Liver (tissue), 7 donors: ENCODE measurements at regions not wholly inside any gene's neighbourhood (a gene's known extent, or its start where the extent isn't known, plus 50 kb on each side); places are given as distances from the start of the nearest gene placed in this dataset.

ENCODE experiments used
- DNase-seq: peaks from one replicate; pipeline ENCODE4 v3.0.0-alpha.2; 2017; ENCODE audit warnings: low spot score
- H3K27ac ChIP-seq, 2 donors: one replicate each; pipeline ENCODE4 v1.7.0; 2013; ENCODE audit warnings: inconsistent platforms in 2 of 2, low read length in 2 of 2, control low read depth in 1 of 2, low read depth in 1 of 2, mild to moderate bottlenecking in 1 of 2
- H3K27me3 ChIP-seq, 4 donors: one replicate each; pipeline versions ENCODE4 v1.6.1 to v1.7.0; 2013; ENCODE audit warnings: low read length in 3 of 4, inconsistent platforms in 1 of 4, mild to moderate bottlenecking in 1 of 4, moderate library complexity in 1 of 4; ENCODE audit not compliant: control insufficient read depth in 4 of 4, insufficient read depth in 4 of 4
- H3K36me3 ChIP-seq, 4 donors: one replicate each; pipeline versions ENCODE4 v1.6.1 to v1.7.0; 2013; ENCODE audit warnings: low read length in 3 of 4, mild to moderate bottlenecking in 3 of 4, low read depth in 1 of 4, moderate library complexity in 1 of 4; ENCODE audit not compliant: control insufficient read depth in 4 of 4, insufficient read depth in 3 of 4
- H3K4me1 ChIP-seq, 4 donors: one replicate each; pipeline versions ENCODE4 v1.6.1 to v1.7.0; 2013; ENCODE audit warnings: low read length in 3 of 4, mild to moderate bottlenecking in 3 of 4, moderate library complexity in 1 of 4; ENCODE audit not compliant: control insufficient read depth in 4 of 4, insufficient read depth in 4 of 4
- H3K4me3 ChIP-seq, 3 donors: one replicate each; pipeline versions ENCODE4 v1.6.1 to v1.7.0; 2013; ENCODE audit warnings: low read length in 3 of 3, control low read depth in 1 of 3, low read depth in 1 of 3, mild to moderate bottlenecking in 1 of 3
- H3K9ac ChIP-seq, 2 donors: one replicate each; pipeline ENCODE4 v1.7.0; 2013; ENCODE audit warnings: low read length in 2 of 2, mild to moderate bottlenecking in 2 of 2, moderate library complexity in 2 of 2, control low read depth in 1 of 2, low read depth in 1 of 2
- H3K9me3 ChIP-seq, 4 donors: one replicate each; pipeline versions ENCODE4 v1.6.1 to v1.7.0; 2013; ENCODE audit warnings: low read length in 3 of 4; ENCODE audit not compliant: control insufficient read depth in 4 of 4
- ATF3 ChIP-seq: IDR thresholded peaks from 2 replicates; pipeline ENCODE4 v1.6.1; 2016; ENCODE audit warnings: antibody characterized with exemption
- EGR1 ChIP-seq, 2 donors: IDR thresholded peaks; 2 replicates each; pipeline ENCODE4 v1.6.1; 2016 to 2018; ENCODE audit warnings: antibody characterized with exemption in 2 of 2, low read depth in 2 of 2
- FOXA1 ChIP-seq: IDR thresholded peaks from 2 replicates; pipeline ENCODE4 v1.6.1; 2016; ENCODE audit warnings: antibody characterized with exemption
- FOXA2 ChIP-seq: IDR thresholded peaks from 2 replicates; pipeline ENCODE4 v1.6.1; 2016; ENCODE audit warnings: antibody characterized with exemption
- GABPA ChIP-seq, 2 donors: IDR thresholded peaks in 1 of 2; conservative IDR thresholded peaks in 1 of 2; 2 replicates each; pipeline ENCODE4 v1.6.1; 2016; ENCODE audit warnings: antibody characterized with exemption in 2 of 2, mild to moderate bottlenecking in 1 of 2, moderate library complexity in 1 of 2
- HNF4G ChIP-seq: IDR thresholded peaks from 2 replicates; pipeline ENCODE4 v1.6.1; 2016; ENCODE audit warnings: antibody characterized with exemption
- JUND ChIP-seq, 2 donors: IDR thresholded peaks; 2 replicates each; pipeline ENCODE4 v1.6.1; 2016; ENCODE audit warnings: antibody characterized with exemption in 2 of 2
- MAX ChIP-seq: IDR thresholded peaks from 2 replicates; pipeline ENCODE4 v1.6.1; 2016; ENCODE audit warnings: antibody characterized with exemption
- NR2F2 ChIP-seq: IDR thresholded peaks from 2 replicates; pipeline ENCODE4 v1.6.1; 2016; ENCODE audit warnings: antibody characterized with exemption
- REST ChIP-seq: IDR thresholded peaks from 2 replicates; pipeline ENCODE4 v1.6.1; 2016; ENCODE audit warnings: antibody characterized with exemption, mild to moderate bottlenecking
- RXRA ChIP-seq, 2 donors: IDR thresholded peaks; 2 replicates each; pipeline ENCODE4 v1.6.1; 2017 to 2018; ENCODE audit warnings: antibody characterized with exemption in 2 of 2, mild to moderate bottlenecking in 1 of 2
- SP1 ChIP-seq: IDR thresholded peaks from 2 replicates; pipeline ENCODE4 v1.6.1; 2018; ENCODE audit warnings: antibody characterized with exemption, mild to moderate bottlenecking
- TAF1 ChIP-seq: conservative IDR thresholded peaks from 2 replicates; pipeline ENCODE4 v1.6.1; 2016; ENCODE audit warnings: antibody characterized with exemption, mild to moderate bottlenecking
- YY1 ChIP-seq: IDR thresholded peaks from 2 replicates; pipeline ENCODE4 v1.6.1; 2016; ENCODE audit warnings: antibody characterized with exemption, mild to moderate bottlenecking
- ZBTB33 ChIP-seq: IDR thresholded peaks from 2 replicates; pipeline ENCODE4 v1.6.1; 2016; ENCODE audit warnings: antibody characterized with exemption
- WGBS: extraction: QIAGEN DNeasy Blood & Tissue Kit; methylation state at CpG from one replicate; pipeline ENCODE4 v1.1.7; 2013; 5-methylcytosine and 5-hydroxymethylcytosine counted together
- donor health status: healthy.
- donor health status: healthy.
- donor health status: healthy.
- donor health status: healthy.

GRCh38 chr7:111591-111990, 80.8 kb upstream of the FAM20C start:
- WGBS: 72% methylated on average over 1 of the region's 1 CpG
- Histone ChIP-seq H3K27me3 (no peaks in the 10 kb centered on the region), H3K27ac (no peak overlapping the region), H3K4me1 (no peaks in the 10 kb centered on the region), H3K4me3 (no peak overlapping the region), H3K9ac (no peak overlapping the region), H3K36me3 (no peaks in the 10 kb centered on the region), H3K9me3 (peaks cover 0 to 5% (median 0%) of the 10 kb centered on the region in 4 donors)
- TF ChIP-seq RXRA (IDR thresholded peaks at IDR 0.05) (no peak), YY1 (no peak), FOXA2 (no peak)
- DNase-seq: no peak

- H3K4me1 ChIP-seq: no peaks in the 10 kb centered on the region
- 87% methylated on average over 5 of the region's 5 CpGs for WGBS
- H3K9ac ChIP-seq: no peak overlapping the region
- DNase-seq: no peak
- H3K9me3 ChIP-seq: peaks cover 0 to 5% (median 0%) of the 10 kb centered on the region in 4 donors
- no peaks in the 10 kb centered on the region for H3K36me3 ChIP-seq
- no peak for TF ChIP-seq TAF1
- TF ChIP-seq MAX: no peak
- TF ChIP-seq EGR1 (IDR thresholded peaks at IDR 0.05; ENCODE audit: low read depth in 2 of 2): no peak
- TF ChIP-seq NR2F2: no peak
- TF ChIP-seq YY1: no peak
- no peak for TF ChIP-seq SP1
- TF ChIP-seq RXRA (IDR thresholded peaks at IDR 0.05): no peak
- no peak for TF ChIP-seq ZBTB33
- TF ChIP-seq JUND (IDR thresholded peaks at IDR 0.05): no peak
- TF ChIP-seq FOXA2: no peak
- no peak for TF ChIP-seq HNF4G
- TF ChIP-seq GABPA (IDR thresholded peaks at IDR 0.05 in 1 of 2, conservative IDR thresholded peaks at IDR 0.05 in 1 of 2): no peak
- no peak for TF ChIP-seq FOXA1
- no peak for TF ChIP-seq REST
- no peak for TF ChIP-seq ATF3
- no peaks in the 10 kb centered on the region for H3K27me3 ChIP-seq
- no peak overlapping the region for H3K4me3 ChIP-seq
- no peak overlapping the region for H3K27ac ChIP-seq
These were observed 79.5 kb upstream of the FAM20C start for GRCh38 chr7:112881-113280.
